RWPE2 (cell line): ENCODE measurements at regions not wholly inside any gene's neighbourhood (a gene's known extent, or its start where the extent isn't known, plus 50 kb on each side); places are given as distances from the start of the nearest gene placed in this dataset.

Source experiments
- ATAC-seq: fragments of 200-7000 bp; cut with Tn5 transposase; 3 replicates; pipeline ENCODE4 v1.9.1; 2021; ENCODE audit warnings: low read depth
- DNase-seq: peaks from one replicate; pipeline ENCODE4 v3.0.0-alpha.2; 2020; ENCODE audit warnings: low spot score
- H3K27ac ChIP-seq: fragments of 450-650 bp; 2 replicates; pipeline ENCODE4 v1.5.1; 2017; ENCODE audit warnings: mild to moderate bottlenecking; ENCODE audit not compliant: poor library complexity, severe bottlenecking
- H3K27me3 ChIP-seq: fragments of 250-450 bp; sonication (Bioruptor Pico); 2 replicates; pipeline ENCODE4 v1.5.1; 2021; ENCODE audit warnings: mild to moderate bottlenecking, moderate library complexity; ENCODE audit not compliant: insufficient read depth, poor library complexity, severe bottlenecking
- H3K36me3 ChIP-seq: fragments of 250-450 bp; sonication (Bioruptor Pico); 2 replicates; pipeline ENCODE4 v1.5.1; 2020; ENCODE audit warnings: low read depth, mild to moderate bottlenecking, moderate library complexity
- H3K4me1 ChIP-seq: fragments of 250-450 bp; sonication (Bioruptor Pico); 2 replicates; pipeline ENCODE4 v1.5.1; 2021; ENCODE audit warnings: mild to moderate bottlenecking, moderate library complexity; ENCODE audit not compliant: insufficient read depth, poor library complexity, severe bottlenecking
- H3K4me3 ChIP-seq: fragments of 250-450 bp; sonication (Bioruptor Pico); 2 replicates; pipeline ENCODE4 v1.5.1; 2021; ENCODE audit warnings: mild to moderate bottlenecking, moderate library complexity; ENCODE audit not compliant: severe bottlenecking
- H3K9me3 ChIP-seq: fragments of 250-450 bp; sonication (Bioruptor Pico); 2 replicates; pipeline ENCODE4 v1.5.1; 2021; ENCODE audit warnings: mild to moderate bottlenecking, moderate library complexity; ENCODE audit not compliant: severe bottlenecking
- TF ChIP-seq, protein P1 (sequence below): fragments of 450-650 bp; IDR thresholded peaks from one replicate; pipeline ENCODE4 v1.5.1; 2017; ENCODE audit warnings: mild to moderate bottlenecking, moderate library complexity; ENCODE audit not compliant: poor library complexity, severe bottlenecking

- Histone ChIP-seq H3K9me3 (no peaks in the 10 kb centered on the region), H3K4me3 (no peak overlapping the region), H3K4me1 (no peaks in the 10 kb centered on the region), H3K27me3 (no peaks in the 10 kb centered on the region), H3K27ac (no peak overlapping the region), H3K36me3 (no peaks in the 10 kb centered on the region)
- no peak for DNase-seq
- ATAC-seq = no peak
- TF ChIP-seq, protein P1, sequence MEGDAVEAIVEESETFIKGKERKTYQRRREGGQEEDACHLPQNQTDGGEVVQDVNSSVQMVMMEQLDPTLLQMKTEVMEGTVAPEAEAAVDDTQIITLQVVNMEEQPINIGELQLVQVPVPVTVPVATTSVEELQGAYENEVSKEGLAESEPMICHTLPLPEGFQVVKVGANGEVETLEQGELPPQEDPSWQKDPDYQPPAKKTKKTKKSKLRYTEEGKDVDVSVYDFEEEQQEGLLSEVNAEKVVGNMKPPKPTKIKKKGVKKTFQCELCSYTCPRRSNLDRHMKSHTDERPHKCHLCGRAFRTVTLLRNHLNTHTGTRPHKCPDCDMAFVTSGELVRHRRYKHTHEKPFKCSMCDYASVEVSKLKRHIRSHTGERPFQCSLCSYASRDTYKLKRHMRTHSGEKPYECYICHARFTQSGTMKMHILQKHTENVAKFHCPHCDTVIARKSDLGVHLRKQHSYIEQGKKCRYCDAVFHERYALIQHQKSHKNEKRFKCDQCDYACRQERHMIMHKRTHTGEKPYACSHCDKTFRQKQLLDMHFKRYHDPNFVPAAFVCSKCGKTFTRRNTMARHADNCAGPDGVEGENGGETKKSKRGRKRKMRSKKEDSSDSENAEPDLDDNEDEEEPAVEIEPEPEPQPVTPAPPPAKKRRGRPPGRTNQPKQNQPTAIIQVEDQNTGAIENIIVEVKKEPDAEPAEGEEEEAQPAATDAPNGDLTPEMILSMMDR = no peak
These were observed 100.1 kb upstream of the IGSF21 start for GRCh38 chr1:18007391-18008041.

DNA sequence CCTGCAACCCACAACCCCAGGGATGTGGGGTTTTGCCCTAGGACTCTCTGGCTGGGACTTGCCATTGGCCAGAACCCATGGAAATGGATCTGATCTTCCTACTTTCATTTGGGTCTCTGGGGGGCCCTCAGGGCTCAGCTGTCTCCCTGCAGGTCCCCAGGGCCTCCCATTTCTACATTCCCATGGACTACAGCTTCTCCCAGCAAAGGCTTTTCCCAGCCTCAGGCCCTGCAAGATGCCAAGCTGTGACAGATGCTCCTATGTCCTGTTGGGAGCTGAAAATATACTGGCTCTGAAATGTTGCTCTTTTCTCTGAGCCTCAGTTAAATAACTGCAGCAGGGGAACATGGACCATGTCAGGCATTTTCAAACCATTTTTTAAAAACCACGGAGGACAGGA is 99.5 kb upstream of the IGSF21 start:
- H3K27ac ChIP-seq = no peak overlapping the region
- DNase-seq (no peak), ATAC-seq (no peak)
- no peaks in the 10 kb centered on the region for H3K4me1 ChIP-seq
- no peaks in the 10 kb centered on the region for H3K36me3 ChIP-seq
- no peak overlapping the region for H3K4me3 ChIP-seq
- TF ChIP-seq, protein P1 = no peak
- H3K27me3 ChIP-seq = no peaks in the 10 kb centered on the region
- no peaks in the 10 kb centered on the region for H3K9me3 ChIP-seq

DNA sequence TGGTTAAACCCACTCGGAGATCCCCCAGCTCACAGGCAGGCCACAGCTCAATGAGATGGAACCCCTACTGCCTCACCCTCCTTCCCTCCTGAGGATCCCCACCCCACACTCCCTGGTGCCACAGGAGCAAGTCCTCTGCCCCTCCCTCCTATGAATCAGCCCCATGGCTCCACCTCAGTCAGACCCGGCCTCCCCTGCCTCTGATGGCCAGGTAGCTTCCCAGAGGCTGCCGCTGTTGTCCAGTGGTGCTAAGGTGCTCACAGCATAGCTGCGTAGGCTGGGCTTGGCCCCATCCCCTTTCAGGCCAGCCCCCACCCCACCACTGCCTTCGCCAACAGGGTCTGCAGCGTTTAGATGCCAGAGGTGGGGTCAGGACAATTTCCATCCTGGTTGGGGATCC is 98.5 kb upstream of the IGSF21 start:
- TF ChIP-seq, protein P1 = no peak
- no peak overlapping the region for H3K4me3 ChIP-seq
- no peak overlapping the region for H3K27ac ChIP-seq
- no peaks in the 10 kb centered on the region for H3K4me1 ChIP-seq
- H3K27me3 ChIP-seq = no peaks in the 10 kb centered on the region
- peak; percentile 12; the same call in 1 of the 3 replicates for ATAC-seq
- no peak for DNase-seq
- no peaks in the 10 kb centered on the region for H3K9me3 ChIP-seq
- no peaks in the 10 kb centered on the region for H3K36me3 ChIP-seq

DNA sequence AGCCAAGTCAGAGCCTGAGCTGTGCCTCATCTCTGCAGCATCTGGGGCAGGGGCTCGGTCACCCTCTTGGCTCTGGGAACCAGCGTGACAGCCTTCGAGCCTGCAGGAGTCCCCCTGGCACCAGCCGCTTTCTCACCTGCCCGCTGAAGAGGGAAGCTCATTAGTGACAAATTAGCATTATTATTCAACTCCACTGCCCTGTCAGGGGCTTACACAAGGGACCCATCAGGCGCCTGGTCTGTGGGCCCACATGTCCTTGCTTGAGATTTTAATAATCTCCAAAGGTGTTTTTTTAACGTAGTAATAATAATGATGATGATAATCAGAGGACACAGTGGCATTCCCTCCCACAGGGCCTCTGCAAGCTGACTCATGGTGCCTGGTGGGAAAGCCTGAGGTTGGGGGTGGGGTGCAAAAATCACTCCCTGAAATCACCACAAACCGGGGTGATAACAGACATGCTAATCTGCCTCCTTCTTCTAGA is 98.1 kb upstream of the IGSF21 start:
- no peak overlapping the region for H3K27ac ChIP-seq
- TF ChIP-seq, protein P1 = no peak
- H3K27me3 ChIP-seq = no peaks in the 10 kb centered on the region
- DNase-seq = no peak
- H3K36me3 ChIP-seq = no peaks in the 10 kb centered on the region
- no peak for ATAC-seq
- no peaks in the 10 kb centered on the region for H3K9me3 ChIP-seq
- no peaks in the 10 kb centered on the region for H3K4me1 ChIP-seq
- H3K4me3 ChIP-seq = no peak overlapping the region

DNA sequence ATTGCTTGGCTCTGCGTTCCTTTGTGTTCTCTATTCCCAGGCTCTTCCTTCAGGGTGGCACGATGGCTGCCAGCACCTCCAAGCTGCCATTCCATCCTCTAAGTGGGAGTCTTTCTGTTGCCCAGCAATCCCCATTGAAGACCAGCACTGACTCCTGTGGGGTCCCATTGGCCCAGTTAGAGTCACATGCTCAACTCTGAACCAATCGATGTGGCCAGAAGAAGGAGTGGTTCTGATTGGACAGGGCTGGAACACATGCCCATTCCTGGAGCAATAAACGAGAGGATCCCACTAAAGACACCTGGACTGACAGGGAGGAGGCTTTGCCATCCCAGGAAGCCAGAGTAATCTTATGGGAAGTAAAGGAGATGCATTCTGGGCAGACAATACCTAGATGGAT is 97.2 kb upstream of the IGSF21 start:
- DNase-seq = no peak
- Histone ChIP-seq H3K9me3 (no peaks in the 10 kb centered on the region), H3K27me3 (no peaks in the 10 kb centered on the region), H3K4me1 (no peaks in the 10 kb centered on the region), H3K4me3 (no peak overlapping the region), H3K27ac (no peak overlapping the region), H3K36me3 (no peaks in the 10 kb centered on the region)
- TF ChIP-seq, protein P1 = no peak
- ATAC-seq = no peak
